MM.1S (cell line): ENCODE measurements at regions not wholly inside any gene's neighbourhood (a gene's known extent, or its start where the extent isn't known, plus 50 kb on each side); places are given as distances from the start of the nearest gene placed in this dataset.

Experiments
- EZH2 ChIP-seq: fragments of 300-600 bp; sonication (generic); optimal IDR thresholded peaks from 2 replicates; pipeline ENCODE3; 2017; ENCODE audit warnings: low read depth, mild to moderate bottlenecking, antibody characterized with exemption, low read length, mixed read lengths
- TF ChIP-seq, protein P1 (sequence below): fragments of 300-600 bp; sonication (generic); IDR thresholded peaks from 2 replicates; pipeline ENCODE4 v1.5.1; 2016; ENCODE audit warnings: antibody characterized with exemption, low read length, mixed read lengths

DNA sequence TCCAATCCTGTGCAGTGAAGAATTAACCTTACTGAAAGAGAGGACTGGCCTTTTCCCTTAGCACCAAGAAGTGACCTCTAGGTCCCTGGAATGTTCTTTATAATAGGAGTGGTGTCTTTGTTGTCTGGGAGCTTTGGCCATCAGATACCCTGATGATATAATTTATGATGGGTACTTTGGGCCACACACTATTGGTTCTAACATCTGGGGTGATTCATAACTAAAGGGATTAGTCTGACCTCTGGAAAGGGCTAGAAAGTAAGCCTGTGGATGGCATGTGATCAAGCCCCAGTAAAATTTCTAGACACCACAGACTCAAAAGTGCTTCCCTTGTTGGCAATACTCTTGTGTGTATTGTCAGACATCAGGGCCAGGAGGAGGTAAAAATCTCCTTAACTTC is 891.2 kb downstream of the KCNA4 start:
- TF ChIP-seq, protein P1, sequence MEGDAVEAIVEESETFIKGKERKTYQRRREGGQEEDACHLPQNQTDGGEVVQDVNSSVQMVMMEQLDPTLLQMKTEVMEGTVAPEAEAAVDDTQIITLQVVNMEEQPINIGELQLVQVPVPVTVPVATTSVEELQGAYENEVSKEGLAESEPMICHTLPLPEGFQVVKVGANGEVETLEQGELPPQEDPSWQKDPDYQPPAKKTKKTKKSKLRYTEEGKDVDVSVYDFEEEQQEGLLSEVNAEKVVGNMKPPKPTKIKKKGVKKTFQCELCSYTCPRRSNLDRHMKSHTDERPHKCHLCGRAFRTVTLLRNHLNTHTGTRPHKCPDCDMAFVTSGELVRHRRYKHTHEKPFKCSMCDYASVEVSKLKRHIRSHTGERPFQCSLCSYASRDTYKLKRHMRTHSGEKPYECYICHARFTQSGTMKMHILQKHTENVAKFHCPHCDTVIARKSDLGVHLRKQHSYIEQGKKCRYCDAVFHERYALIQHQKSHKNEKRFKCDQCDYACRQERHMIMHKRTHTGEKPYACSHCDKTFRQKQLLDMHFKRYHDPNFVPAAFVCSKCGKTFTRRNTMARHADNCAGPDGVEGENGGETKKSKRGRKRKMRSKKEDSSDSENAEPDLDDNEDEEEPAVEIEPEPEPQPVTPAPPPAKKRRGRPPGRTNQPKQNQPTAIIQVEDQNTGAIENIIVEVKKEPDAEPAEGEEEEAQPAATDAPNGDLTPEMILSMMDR, result no peak
- TF ChIP-seq EZH2, result no peak
